Femur (tissue), 1 donor: ENCODE measurements at regions not wholly inside any gene's neighbourhood (a gene's known extent, or its start where the extent isn't known, plus 50 kb on each side); places are given as distances from the start of the nearest gene placed in this dataset.
"Not testable (repeated sequence)": the region's sequence is repeated elsewhere in the genome, so short reads cannot be mapped to it uniquely, and the experiment has no call there.

Experiments used
- DNase-seq: peaks from one replicate; pipeline ENCODE4 v3.0.0-alpha.2; 2017

DNA sequence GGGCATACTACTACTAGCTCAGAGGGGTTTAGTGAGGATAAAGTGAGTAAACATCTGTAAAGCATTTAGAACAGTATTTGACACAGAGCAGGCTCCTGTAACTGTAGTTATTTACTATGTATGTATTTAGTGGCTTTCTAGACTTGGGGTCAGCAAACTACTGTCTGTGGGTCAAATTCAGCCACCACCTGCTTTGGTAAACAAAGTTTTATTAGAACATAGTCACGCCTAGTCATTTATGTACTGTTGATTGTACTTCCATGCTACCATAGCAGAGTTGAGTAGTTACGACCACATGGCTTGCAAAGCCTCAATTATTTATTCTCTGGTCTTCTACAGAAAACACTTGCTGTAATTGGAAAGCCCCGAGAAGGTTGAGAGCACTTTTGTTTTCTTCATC, 248.5 kb upstream of the PLPP4 start:
- DNase-seq, result no peak

GRCh38 chr10:120209124-120209762, 247.8 kb upstream of the PLPP4 start:
- no peak for DNase-seq

DNA sequence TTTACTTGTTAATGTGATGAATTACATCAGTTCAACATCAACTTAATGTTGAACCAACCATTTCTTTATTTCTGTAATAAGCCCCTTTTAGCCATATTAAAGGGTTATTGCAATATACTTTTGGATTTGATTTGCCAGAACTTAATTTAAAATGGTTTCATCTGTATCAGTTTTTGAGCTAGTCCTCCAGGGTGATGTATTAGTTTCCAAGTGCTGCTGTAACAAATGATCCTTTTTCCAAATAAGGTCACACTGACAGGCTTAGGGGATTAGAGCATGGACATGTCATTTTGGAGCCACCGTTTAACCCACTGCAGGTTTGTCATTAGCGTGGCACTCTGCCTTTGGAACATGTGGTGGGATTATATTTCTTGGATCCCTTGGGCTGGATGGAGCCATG, 244.8 kb upstream of the PLPP4 start:
- no peak for DNase-seq

- DNase-seq, result not testable (repeated sequence)
Observed at GRCh38 chr10:120213283-120213682, 243.7 kb upstream of the PLPP4 start.

GRCh38 chr10:120217736-120218135, 239.3 kb upstream of the PLPP4 start:
- DNase-seq, result no peak

DNA sequence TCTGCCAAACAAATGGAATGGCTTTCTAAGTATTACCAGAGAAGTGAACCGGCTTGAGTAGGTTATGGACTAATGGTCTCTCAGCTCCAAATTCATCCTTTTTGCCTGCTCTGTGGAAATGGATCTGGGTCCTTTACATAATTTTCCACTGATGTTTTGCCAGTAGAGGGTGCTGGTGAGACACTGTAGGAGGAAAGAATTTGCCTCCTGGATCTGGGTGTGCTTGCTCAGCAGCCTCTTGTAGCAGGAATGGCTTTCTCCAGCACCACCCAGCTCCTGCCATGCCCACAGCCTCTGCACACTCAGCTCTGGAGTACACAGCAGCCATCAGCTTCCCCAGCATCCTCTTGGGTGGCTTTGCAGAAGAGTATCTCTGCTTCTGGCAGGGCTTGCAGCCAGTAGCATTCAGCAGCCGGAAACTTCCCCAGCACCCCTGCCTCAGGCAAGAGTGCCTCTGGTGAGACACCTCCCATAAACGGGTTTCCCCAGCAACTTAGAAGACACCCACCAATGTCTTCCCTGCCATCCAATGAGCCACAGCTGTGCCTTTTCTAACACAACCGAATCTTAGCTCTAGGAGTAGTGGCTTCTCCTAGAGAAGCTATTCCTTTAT, 235.0 kb upstream of the PLPP4 start:
- DNase-seq, result no peak

GRCh38 chr10:120229641-120230040, 227.4 kb upstream of the PLPP4 start:
- no peak for DNase-seq

DNA sequence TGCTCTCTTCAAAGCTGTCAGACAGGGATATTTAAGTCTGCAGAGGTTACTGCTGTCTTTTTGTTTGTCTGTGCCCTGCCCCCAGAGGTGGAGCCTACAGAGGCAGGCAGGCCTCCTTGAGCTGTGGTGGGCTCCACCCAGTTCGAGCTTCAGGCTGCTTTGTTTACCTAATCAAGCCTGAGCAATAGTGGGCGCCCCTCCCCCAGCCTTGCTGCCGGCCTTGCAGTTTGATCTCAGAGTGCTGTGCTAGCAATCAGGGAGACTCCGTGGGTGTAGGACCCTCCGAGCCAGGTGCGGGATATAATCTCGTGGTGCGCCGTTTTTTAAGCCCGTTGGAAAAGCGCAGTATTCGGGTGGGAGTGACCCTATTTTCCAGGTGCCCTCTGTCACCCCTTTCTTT, 217.3 kb upstream of the PLPP4 start:
- not testable (repeated sequence) for DNase-seq

DNA sequence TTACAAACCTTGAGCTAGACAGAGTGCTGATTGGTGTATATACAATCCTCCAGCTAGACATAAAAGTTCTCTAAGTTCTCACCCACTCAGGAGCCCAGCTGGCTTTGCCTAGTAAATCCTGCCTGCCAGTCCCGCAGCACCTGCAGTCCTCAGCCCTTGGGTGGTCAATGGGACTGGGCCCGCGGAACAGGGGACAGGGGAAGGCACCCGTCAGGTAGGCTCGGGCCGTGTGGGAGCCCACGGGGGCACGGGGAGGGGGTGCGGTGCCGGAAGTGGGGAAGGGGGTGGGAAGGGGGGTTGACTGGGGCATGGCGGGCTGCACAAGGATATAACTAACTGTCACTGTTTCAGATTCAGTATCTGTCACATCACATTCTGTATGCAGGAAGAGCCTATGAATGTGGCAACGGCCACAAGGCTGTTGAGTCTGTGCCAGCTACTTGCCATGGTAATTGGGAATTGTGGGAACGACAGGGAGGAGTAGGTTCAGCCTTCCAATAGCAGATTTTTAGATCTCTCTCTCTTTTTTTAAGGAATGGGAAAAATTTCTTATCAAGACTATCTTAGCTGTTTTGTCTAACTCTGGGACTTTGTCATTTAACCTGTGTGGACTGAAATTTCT, 205.1 kb upstream of the PLPP4 start:
- no peak for DNase-seq

DNA sequence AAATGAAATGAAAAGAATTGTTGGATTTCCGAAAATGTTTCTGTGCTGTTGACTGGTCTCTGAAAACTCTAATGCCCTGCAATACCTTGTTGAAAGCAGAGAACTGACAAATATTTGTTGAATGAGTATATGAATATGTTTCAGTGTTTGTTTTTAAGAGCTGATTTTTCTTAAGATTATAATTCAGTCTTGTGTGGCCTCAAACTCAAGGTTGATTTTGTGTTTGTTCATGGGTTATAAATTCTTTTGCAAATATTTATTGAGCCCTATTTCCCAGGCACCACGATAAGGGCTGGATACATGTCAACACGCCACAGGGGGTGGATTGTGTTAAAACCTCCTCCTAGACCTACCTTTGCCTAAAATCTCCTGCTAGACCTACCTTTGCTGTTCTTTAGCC, 203.9 kb upstream of the PLPP4 start:
- no peak for DNase-seq

- no peak for DNase-seq
Observed at GRCh38 chr10:120260456-120260855, 196.6 kb upstream of the PLPP4 start.

DNA sequence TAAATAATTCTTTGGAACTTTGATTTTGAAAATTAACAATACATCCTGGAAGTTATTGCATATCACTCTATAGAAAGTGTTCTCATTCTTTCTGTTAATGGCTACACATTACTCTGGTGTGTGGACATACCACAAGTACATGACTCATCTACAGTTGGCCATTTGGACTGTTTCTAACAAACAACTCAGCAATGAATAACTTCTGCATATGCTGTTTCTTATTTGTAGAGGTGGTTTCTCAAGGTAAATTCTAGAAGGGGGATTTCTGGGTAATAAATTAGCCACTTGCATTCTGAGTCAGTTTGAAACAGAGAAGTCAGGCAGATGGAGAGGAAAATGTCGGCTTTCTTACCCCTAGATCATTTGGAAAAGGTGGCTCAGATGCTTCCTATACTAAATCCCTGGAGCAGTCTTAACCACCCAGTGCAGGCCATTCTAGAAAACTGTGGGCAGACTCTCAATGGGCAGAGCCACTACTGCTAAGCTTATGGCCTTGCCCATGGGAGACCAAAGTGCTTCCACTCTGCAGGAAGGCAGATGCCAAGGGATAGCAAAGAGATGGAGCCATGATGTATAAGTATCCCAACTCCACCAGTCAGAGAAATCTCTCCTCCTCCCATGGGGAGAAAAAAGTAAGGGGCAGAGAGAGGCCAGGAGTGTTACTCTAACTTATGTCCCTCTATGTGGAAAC, 194.0 kb upstream of the PLPP4 start:
- DNase-seq, result no peak

GRCh38 chr10:120266022-120266421, 191.0 kb upstream of the PLPP4 start:
- no peak for DNase-seq

DNA sequence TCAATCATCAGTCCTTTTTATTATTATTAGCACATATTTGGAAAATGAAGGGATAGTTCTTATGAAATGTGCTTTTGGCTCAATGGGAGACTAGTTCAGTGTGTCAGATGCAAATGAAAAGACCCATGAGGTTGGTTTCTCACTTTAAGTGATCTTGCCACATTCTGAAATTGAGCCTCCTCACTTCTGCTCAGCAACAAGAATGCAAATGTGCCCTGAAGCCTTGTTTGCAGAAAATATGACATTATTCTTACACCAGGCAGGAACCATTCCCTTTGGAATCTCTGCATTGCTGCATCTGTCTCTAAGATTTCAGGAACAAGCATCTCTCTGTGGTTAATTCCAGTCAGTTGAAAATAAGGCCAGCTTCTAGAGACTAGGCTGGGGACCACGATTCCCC, 186.1 kb upstream of the PLPP4 start:
- DNase-seq, result no peak

DNA sequence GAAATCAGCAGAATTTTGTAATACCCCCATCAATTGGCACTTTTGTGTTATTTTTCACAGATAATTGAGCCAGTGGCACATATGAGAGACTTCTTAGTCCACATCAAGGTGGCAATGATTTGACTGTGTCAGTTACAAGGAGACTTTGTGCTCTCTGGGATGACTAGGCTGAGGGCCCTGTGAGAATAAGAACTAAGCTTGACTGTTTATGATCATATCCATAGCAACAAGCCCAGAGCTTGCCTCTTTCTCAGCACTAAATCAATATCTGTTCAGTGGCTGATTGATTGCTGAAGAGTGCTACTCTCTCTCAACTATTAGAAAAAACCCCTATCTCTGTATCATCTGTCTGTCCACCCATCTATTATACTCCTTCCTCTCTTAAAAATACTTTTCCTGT, 185.3 kb upstream of the PLPP4 start:
- no peak for DNase-seq

DNA sequence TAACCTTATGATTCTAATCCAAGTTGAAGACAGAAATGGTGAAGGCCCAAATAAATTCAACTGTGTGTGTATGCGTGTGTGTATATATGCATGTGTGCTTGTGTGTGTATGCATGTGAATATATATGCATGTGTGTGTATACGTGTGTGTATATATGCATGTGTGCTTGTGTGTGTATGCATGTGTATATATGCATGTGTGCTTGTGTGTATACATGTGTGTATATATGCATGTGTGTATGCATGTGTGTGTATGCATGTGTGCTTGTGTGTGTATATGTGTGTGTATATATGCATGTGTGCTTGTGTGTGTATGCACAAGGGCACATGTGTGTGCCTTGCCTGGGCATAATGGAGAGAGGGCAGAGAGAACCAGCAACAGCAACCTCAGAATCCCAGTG, 184.7 kb upstream of the PLPP4 start:
- no peak for DNase-seq

- DNase-seq, result no peak
Observed at GRCh38 chr10:120278069-120278468, 179.0 kb upstream of the PLPP4 start.

GRCh38 chr10:120279196-120279595, 177.8 kb upstream of the PLPP4 start:
- DNase-seq, result no peak

GRCh38 chr10:120282421-120282820, 174.6 kb upstream of the PLPP4 start:
- DNase-seq, result no peak

DNA sequence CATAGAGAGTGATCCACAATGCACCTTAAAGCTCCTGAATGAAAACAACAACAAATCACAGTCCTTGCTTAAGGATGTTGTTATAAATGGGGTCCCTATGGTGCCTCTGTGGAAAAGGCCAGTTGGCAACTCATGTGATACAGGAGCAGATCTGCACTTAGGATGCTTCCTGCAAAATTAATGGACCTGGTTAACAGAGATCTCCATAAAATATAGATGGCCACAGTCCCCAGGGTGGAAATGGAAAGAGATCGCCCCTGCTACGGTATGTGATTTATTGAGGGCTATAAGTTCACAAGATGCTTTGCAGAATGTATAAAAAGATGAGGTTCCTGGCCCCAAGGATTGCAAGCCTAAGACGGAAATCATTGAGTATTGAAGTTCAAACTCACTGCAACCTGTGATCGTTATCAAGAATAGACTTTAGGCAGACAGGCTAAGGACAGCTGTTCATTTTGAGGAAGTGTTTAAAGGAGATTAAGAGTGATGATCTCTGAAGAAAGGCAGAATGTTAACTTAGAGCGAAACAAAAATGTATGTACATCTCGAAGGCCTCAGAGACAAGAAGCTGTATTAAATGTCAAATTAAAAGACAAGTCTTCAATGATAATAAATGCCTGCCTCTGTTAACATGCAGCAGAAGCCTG, 174.1 kb upstream of the PLPP4 start:
- DNase-seq, result no peak

GRCh38 chr10:120285408-120285807, 171.6 kb upstream of the PLPP4 start:
- no peak for DNase-seq

GRCh38 chr10:120286280-120286679, 170.7 kb upstream of the PLPP4 start:
- no peak for DNase-seq

- DNase-seq, result no peak
Observed at GRCh38 chr10:120300513-120300912, 156.5 kb upstream of the PLPP4 start.

DNA sequence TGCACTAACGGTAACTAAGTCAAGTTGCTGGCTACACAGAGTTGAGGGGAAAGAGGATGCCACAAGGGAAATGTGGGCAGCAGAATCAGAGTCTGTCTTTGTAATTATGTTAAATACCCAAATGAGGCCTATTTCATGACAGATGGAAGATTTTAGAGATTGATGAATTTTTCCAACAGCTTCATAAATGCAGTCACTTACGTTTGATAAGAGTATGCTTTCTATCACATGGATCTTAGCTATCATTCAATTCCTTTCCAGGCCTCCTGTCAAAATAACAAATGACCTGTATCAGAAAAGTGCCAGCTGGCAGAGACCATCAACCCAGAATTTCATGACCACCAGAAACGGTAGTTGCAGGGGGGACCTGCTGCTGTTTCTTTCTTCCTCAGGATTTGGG, 148.4 kb upstream of the PLPP4 start:
- no peak for DNase-seq
